Keratinocyte (primary cell): ENCODE measurements at regions not wholly inside any gene's neighbourhood (a gene's known extent, or its start where the extent isn't known, plus 50 kb on each side); places are given as distances from the start of the nearest gene placed in this dataset.

Experiments used
- DNase-seq: peaks from one replicate; pipeline ENCODE4 v3.0.0-alpha.2; 2011; ENCODE audit warnings: low read depth, missing footprints, low spot score
- FAIRE-seq: peaks from 2 replicates; lab custom pipeline; 2011; peaks lifted over from hg19 to GRCh38; lab: Jason Lieb, UNC
- H2AFZ ChIP-seq: 2 replicates; pipeline ENCODE4 v1.6.0; 2012; ENCODE audit warnings: low read length, control low read depth, inconsistent platforms; ENCODE audit not compliant: control insufficient read depth
- H3K27ac ChIP-seq: 2 replicates; pipeline ENCODE4 v1.5.1; 2011; ENCODE audit warnings: low read length; ENCODE audit not compliant: control insufficient read depth, insufficient read depth
- H3K27me3 ChIP-seq: 3 replicates; pipeline ENCODE4 v1.6.0; 2011; ENCODE audit warnings: low read length; ENCODE audit not compliant: control insufficient read depth, insufficient read depth; ENCODE audit errors: extremely low read depth
- H3K36me3 ChIP-seq, 2 experiments: 2 replicates in 1 of 2; 3 replicates in 1 of 2; pipeline ENCODE4 v1.5.1; 2011; ENCODE audit warnings: low read length in 2 of 2, mild to moderate bottlenecking in 1 of 2; ENCODE audit not compliant: control insufficient read depth in 2 of 2, insufficient read depth in 2 of 2; ENCODE audit errors: extremely low read depth in 1 of 2
- H3K4me1 ChIP-seq: 3 replicates; pipeline ENCODE4 v1.5.1; 2011; ENCODE audit warnings: low read length; ENCODE audit not compliant: control insufficient read depth, insufficient read depth; ENCODE audit errors: extremely low read depth
- H3K4me2 ChIP-seq: 3 replicates; pipeline ENCODE4 v1.6.0; 2011; ENCODE audit warnings: low read depth, low read length; ENCODE audit not compliant: control insufficient read depth, insufficient read depth; ENCODE audit errors: extremely low read depth
- H3K4me3 ChIP-seq, 3 experiments: fragments of 200-600 bp in 1 of 3; sonication (generic) in 1 of 3; 2 replicates in 2 of 3; 3 replicates in 1 of 3; pipeline ENCODE4 v1.5.1; 2011 to 2016; ENCODE audit warnings: low read length in 3 of 3, mild to moderate bottlenecking in 3 of 3, control low read depth in 2 of 3, inconsistent platforms in 1 of 3, low read depth in 1 of 3, mixed read lengths in 1 of 3, mixed run types in 1 of 3, moderate library complexity in 1 of 3; ENCODE audit not compliant: control insufficient read depth in 2 of 3, insufficient read depth in 2 of 3; ENCODE audit errors: extremely low read depth in 1 of 3
- H3K79me2 ChIP-seq: 2 replicates; pipeline ENCODE4 v1.6.0; 2012; ENCODE audit warnings: low read length; ENCODE audit not compliant: control insufficient read depth, insufficient read depth
- H3K9ac ChIP-seq: 3 replicates; pipeline ENCODE4 v1.6.0; 2011; ENCODE audit warnings: low read length; ENCODE audit not compliant: control insufficient read depth, insufficient read depth; ENCODE audit errors: extremely low read depth
- H3K9me1 ChIP-seq: 3 replicates; pipeline ENCODE4 v1.6.0; 2011; ENCODE audit warnings: low read length; ENCODE audit not compliant: control insufficient read depth, insufficient read depth; ENCODE audit errors: extremely low read depth
- H3K9me3 ChIP-seq: 2 replicates; pipeline ENCODE4 v1.5.1; 2012; ENCODE audit warnings: low read depth, low read length; ENCODE audit not compliant: control insufficient read depth
- H4K20me1 ChIP-seq: 3 replicates; pipeline ENCODE4 v1.6.0; 2011; ENCODE audit warnings: low read length; ENCODE audit not compliant: control insufficient read depth, insufficient read depth; ENCODE audit errors: extremely low read depth
- CTCF ChIP-seq, 3 experiments: IDR thresholded peaks in 1 of 3; conservative IDR thresholded peaks in 1 of 3; optimal IDR thresholded peaks in 1 of 3; 2 replicates in 2 of 3; 3 replicates in 1 of 3; pipeline versions ENCODE3 to v1.5.1; 2011; ENCODE audit warnings: low read length in 3 of 3, mild to moderate bottlenecking in 3 of 3, moderate library complexity in 2 of 3, control low read depth in 1 of 3, inconsistent platforms in 1 of 3; ENCODE audit not compliant: insufficient read depth in 2 of 3; ENCODE audit errors: extremely low read depth in 1 of 3
- EZH2 ChIP-seq: IDR thresholded peaks from one replicate; pipeline ENCODE4 v1.6.1; 2012; ENCODE audit warnings: inconsistent platforms, mild to moderate bottlenecking, low read length, moderate library complexity
- dilution Hi-C: fragments of 300-500 bp; cut with MboI; formaldehyde crosslinking; loops from one replicate; pipeline ENCODE4 v1.7.0; 2020; ENCODE audit warnings: low sequenced_read_pairs; ENCODE audit not compliant: extremely low pct_ligation_motif_present

GRCh38 chr4:166400270-166400894 is 527.3 kb downstream of the TLL1 start:
- DNase-seq: no peak
- Histone ChIP-seq H3K4me3 (no peak overlapping the region), H3K27ac (no peak overlapping the region), H4K20me1 (no peaks in the 10 kb centered on the region), H3K36me3 (no peaks in the 10 kb centered on the region), H3K4me1 (no peaks in the 10 kb centered on the region), H3K4me2 (no peak overlapping the region), H3K9me1 (no peaks in the 10 kb centered on the region), H3K9me3 (no peaks in the 10 kb centered on the region), H3K79me2 (no peaks in the 10 kb centered on the region), H2AFZ (no peak overlapping the region), H3K27me3 (no peaks in the 10 kb centered on the region), H3K9ac (no peak overlapping the region)
- FAIRE-seq: no peak
- TF ChIP-seq CTCF (optimal IDR thresholded peaks at IDR 0.05 in 1 of 3, IDR thresholded peaks at IDR 0.05 in 1 of 3, conservative IDR thresholded peaks at IDR 0.05 in 1 of 3; ENCODE audit: extremely low read depth in 1 of 3, insufficient read depth in 2 of 3, low read length in 3 of 3) (no peak), EZH2 (no peak)
- dilution Hi-C loops: no loop called here

- Histone ChIP-seq H3K4me1 (no peaks in the 10 kb centered on the region), H3K4me3 (no peak overlapping the region), H3K36me3 (no peaks in the 10 kb centered on the region), H3K9ac (no peak overlapping the region), H3K9me3 (no peaks in the 10 kb centered on the region), H2AFZ (no peak overlapping the region), H3K79me2 (no peaks in the 10 kb centered on the region), H3K27me3 (no peaks in the 10 kb centered on the region), H3K27ac (no peak overlapping the region), H4K20me1 (no peaks in the 10 kb centered on the region), H3K9me1 (no peaks in the 10 kb centered on the region), H3K4me2 (no peak overlapping the region)
- no peak for TF ChIP-seq EZH2
- no peak for TF ChIP-seq CTCF (optimal IDR thresholded peaks at IDR 0.05 in 1 of 3, IDR thresholded peaks at IDR 0.05 in 1 of 3, conservative IDR thresholded peaks at IDR 0.05 in 1 of 3; ENCODE audit: extremely low read depth in 1 of 3, insufficient read depth in 2 of 3, low read length in 3 of 3)
- DNase-seq (no peak), FAIRE-seq (no peak)
- dilution Hi-C loops: no loop called here
Measured at GRCh38 chr4:166413356-166413755, 540.3 kb downstream of the TLL1 start.
